CD4-positive, alpha-beta T cell treated with Interleukin-21 for 1 hour (primary cell): ENCODE measurements at regions not wholly inside any gene's neighbourhood (a gene's known extent, or its start where the extent isn't known, plus 50 kb on each side); places are given as distances from the start of the nearest gene placed in this dataset.
"Not testable (repeated sequence)": the region's sequence is repeated elsewhere in the genome, so short reads cannot be mapped to it uniquely, and the experiment has no call there.

Experiments used
- DNase-seq: peaks from one replicate; pipeline ENCODE4 v3.0.0-alpha.2; 2020

DNA sequence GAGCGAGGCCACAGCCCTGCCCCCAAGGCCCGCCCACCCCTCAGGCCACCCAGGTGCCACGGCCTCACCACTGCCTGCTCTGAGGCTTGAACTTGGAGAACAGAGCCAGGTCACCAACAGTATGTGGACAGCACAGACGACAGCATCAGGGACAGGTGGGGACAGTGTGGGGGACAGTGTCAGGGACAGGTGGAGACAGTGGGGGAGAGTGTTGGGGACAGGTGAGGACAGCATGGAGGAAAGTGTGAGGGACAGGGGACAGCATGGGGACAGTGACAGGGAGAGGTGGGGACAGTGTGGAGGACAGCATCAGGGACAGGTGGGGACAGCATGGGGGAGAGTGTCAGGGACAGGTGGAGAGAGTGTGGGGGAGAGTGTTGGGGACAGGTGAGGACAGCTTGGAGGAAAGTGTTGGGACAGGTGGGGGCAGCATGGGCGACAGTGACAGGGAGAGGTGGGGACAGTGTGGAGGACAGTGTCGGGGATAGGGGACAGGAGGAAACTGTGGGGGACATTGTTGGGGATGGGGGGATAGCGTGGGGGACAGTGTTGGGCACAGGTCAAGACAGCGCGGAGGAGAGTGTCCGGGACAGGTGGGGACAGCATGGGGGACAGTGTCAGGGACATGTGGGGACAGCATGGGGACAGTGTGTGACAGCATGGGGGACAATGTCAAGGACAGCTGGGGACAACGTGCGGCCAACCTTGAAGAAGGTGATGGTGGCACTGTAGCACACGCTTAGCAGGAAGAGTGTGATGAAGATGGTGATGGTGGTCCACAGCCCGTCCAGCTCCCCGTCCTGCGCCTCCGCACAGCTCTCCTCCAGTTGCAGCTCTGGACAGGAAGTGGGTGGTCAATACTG is 114.9 kb downstream of the TMEM121 start:
- DNase-seq: no peak

DNA sequence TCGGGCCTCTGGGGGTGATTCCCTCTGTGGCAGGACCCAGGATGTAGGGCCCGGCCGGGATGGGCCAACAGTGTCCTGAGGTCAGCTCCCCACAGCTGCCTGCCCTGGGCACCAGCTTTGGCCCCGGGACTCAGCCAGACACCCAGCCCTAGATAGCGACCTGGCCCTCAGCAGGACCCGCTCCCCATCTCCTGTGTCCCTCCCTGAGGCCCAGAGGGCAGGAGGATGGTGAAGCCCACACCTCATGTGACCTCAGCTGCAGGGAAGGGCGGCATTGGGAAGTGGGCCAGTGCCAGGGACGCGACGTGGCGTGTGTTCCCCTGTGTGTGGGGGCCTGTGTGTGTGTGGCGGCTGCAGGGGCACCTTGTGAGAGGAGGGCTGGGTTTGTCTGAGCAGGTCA is 115.6 kb downstream of the TMEM121 start:
- DNase-seq: not testable (repeated sequence)

DNA sequence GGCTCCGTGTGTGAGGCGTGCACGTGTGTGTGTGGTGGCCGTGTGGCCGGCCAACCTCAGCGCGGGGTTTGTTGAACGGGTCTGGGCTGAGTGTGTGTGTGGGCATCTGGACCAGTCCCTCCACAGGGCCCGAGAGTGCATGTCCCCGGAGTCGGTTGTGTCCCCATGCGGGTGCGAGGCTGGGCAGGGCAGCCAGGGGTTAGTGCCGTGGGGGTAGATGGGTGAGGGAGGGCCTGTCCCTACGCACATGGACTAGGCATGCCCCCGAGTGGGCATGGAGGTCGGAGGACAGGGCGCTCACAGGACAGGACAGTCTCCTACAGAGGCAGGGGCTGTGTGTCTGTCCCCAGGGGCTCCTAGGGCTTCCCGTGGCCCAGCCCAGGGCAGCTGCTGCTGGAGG is 116.1 kb downstream of the TMEM121 start:
- not testable (repeated sequence) for DNase-seq

DNA sequence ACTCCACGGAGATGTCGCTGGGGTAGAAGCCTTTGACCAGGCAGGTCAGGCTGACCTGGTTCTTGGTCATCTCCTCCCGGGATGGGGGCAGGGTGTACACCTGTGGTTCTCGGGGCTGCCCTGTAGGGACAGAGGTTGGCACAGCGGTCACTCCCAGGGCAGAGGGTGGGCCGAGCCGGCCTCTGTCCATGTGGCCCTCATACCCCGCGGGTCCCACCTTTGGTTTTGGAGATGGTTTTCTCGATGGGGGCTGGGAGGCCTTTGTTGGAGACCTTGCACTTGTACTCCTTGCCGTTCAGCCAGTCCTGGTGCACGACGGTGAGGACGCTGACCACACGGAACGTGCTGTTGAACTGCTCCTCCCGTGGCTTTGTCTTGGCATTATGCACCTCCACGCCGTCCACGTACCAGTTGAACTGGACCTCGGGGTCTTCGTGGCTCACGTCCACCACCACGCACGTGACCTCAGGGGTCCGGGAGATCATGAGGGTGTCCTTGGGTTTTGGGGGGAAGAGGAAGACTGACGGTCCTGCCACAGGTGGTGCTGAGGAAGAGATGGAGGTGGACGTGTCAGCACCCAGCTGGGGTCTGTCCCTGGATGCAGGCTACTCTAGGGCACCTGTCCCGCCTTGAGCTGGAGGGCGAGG is 117.1 kb downstream of the TMEM121 start:
- DNase-seq: not testable (repeated sequence)

GRCh38 chr14:105644053-105644435 is 117.7 kb downstream of the TMEM121 start:
- DNase-seq: not testable (repeated sequence)

GRCh38 chr14:105644457-105644856 is 118.1 kb downstream of the TMEM121 start:
- DNase-seq: not testable (repeated sequence)

- not testable (repeated sequence) for DNase-seq
Observed at GRCh38 chr14:105644891-105645290, 118.5 kb downstream of the TMEM121 start.

GRCh38 chr14:105645389-105645788 is 119.0 kb downstream of the TMEM121 start:
- not testable (repeated sequence) for DNase-seq

- no peak for DNase-seq
Observed at GRCh38 chr14:105646175-105646574, 119.8 kb downstream of the TMEM121 start.

GRCh38 chr14:105646711-105647281 is 120.4 kb downstream of the TMEM121 start:
- not testable (repeated sequence) for DNase-seq

DNA sequence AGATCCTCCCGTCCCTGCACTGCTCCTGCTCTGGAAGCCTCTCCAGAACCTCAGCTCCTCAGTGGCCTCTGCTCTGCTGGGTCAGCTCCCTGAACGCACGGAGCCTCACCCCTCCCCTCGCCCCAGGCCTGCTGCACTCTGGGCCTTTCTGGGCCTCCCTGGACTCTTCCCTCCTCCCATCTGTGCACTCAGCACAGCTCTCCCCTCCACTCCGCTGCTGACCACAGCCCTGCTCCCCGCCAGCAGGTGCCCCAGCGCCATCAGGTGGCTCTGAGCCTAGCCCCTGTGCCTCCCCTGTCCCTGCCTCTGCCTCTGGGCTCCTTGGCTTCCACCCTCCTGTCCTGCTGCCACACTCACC is 121.0 kb downstream of the TMEM121 start:
- not testable (repeated sequence) for DNase-seq

DNA sequence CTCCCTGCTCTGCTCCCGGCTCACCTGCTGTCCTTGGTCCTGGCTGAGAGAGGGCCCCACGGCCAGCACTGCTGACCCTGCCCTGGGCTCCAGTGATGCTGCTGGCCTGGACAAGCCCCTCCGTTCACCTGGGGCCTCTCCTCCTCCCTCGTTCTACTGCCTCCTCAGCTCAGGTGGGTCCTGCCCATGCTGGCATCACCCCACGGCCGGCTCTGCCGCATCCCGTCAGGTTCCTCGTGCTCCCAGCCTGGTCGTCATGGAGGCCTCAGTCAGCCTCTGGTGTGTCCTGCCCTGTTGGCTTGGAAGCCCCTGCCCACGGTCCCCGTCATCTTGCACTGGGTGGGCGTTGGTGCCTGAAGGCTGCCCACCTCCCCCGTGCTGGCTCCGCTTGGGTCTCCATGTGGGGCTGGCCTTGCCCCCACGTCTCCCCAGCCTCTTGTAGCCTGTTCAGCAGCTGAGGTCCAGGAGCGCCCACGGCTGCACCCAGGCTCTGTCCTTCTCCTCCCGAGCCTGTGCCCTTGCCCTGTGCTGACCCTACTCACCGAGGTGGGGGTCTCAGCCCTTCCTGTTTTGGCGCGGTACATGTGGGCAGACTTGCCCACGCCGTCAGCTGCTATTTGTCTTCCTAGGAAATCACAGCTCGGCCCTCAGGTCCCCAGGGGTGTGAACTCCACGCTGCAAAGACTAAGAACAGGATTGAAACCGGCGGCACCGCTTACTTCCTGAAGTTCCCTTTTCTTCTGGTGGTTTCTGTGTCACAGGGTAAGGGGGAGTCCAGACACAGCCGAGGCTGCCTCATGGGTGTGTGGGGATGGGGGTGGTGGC is 121.6 kb downstream of the TMEM121 start:
- DNase-seq: no peak

DNA sequence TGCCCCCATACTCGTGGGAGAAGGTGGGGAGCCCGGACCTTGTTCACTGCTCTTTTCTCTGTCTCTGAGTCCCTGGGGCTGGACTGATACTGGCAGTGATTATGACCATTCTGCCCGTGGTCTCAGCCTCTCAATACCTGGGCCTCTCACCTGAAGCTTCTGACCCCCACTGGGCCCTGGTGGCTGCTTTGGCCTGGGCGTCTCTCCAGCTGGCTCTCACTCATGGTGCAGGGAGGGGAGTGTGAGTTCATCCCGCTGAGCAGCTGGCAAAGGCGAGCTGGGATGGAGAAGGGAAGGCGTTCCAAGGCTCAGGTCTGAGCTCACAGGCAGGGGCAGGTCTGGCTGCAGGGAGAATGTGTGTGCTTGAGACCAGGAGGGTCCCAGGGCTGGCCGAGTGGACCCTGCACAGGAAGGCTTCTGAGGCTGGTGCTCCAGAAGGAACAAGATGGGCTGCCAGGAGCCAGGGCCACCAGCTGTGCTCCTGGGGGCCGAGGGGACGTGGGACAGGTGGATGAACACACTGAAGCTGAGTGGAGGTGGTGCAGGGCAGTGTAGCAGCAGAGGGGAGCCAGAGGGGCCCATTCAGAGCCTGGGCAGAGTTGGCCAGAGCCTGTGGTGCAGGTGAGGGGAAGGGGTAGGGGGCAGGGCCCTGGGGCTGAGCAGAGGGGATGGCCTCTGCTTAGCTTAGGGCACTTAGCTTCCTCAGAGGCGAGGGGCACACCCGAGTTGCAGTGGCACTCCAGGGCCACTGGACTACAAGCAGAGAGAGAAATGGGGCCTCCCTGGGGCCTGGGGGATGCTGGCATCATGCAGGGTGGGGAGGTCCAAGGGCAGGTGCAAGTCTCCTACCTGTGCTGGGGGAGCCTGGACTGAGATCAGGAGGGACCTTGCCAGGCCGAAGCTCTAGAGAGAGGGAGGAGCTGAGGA is 122.5 kb downstream of the TMEM121 start:
- DNase-seq: not testable (repeated sequence)

DNA sequence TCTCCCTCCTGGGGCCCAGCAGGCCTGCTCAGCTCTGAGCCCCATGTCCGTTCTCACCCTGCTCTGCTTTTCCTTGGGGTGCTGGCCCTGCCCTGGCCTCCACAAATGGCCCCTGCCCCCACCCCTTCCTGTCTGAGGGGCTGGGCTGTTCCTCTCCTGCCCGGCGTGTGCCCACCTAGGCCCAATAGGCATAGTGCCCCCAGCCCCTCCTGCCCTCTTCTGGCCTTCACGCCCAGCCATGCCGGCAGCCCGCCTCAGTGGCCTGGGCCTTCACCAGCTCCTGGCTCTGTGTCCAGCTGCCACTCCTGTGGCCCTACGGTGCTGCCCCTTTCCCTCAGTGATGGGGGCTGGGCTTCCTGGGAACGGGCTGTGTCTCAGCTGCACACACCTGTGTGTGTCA is 125.9 kb downstream of the TMEM121 start:
- not testable (repeated sequence) for DNase-seq

GRCh38 chr14:105653921-105654320 is 127.5 kb downstream of the TMEM121 start:
- not testable (repeated sequence) for DNase-seq

DNA sequence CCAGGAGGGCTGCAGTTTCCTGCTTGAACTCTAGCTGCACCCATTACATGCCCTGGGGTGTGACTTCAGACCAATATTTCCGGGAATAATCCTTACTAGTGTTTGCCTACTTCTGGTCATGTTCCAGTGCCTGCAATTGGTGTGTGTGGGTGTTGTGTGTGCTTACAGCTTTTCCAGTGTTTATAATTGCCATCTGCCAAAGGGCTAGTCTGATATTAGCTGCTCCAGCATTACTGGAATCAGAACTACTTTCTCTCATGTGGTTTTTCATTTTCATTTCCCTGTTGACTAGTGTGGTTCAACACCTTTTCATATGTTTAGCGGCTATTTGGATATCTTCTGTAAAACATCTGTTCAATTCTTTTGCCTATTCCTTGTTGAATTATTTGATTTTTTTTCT is 132.9 kb downstream of the TMEM121 start:
- not testable (repeated sequence) for DNase-seq

- DNase-seq: no peak
Observed at GRCh38 chr14:105659935-105660527, 133.6 kb downstream of the TMEM121 start.

DNA sequence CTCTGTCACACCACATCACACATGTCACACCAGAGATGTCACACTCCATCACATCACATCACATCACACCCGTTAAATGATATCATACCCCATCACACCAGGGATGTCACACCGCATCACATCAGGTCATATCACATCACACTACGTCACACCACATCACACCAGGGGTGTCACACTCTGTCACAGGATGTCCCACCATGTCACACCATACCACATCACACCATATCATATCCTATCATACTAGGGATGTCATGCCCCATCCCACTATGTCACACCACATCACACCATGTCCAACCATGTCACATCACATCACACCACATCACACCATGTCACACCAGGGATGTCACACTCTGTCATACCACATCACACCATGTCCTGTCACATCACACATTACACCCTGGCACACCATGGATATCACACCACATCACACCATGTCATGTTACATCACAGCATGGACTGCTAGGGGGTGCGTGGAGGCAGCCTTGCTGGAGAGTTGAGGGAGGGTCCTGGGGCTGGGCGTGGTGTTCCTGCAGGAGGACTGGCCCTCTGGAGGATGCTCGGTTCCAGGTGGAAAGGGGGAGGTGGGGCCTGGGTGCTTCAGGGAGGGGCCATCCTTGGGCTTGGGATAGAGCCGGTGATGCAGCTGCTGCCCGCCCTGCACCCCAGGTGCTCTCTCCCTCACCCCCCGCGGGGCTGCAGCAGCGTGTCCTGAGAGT is 134.6 kb downstream of the TMEM121 start:
- no peak for DNase-seq

DNA sequence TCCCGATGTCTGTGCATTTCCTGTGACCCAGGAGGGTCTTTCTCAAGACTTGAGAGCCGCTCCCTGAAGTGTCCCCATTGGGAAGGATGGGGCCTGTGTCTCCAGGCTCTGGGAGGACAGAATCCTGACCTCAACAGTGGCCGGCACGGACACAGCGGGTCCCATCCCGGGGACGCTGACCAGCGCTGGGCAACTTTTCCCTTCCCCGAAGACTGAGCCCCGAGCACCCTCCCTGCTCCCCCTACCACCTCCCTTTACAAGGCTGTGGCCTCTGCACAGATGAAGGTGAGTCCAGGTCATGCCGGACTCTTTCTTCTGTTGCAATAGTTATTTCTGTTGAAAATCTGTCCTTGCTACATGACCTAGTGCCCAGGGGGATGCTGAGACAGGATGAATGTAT is 135.7 kb downstream of the TMEM121 start:
- DNase-seq: not testable (repeated sequence)

DNA sequence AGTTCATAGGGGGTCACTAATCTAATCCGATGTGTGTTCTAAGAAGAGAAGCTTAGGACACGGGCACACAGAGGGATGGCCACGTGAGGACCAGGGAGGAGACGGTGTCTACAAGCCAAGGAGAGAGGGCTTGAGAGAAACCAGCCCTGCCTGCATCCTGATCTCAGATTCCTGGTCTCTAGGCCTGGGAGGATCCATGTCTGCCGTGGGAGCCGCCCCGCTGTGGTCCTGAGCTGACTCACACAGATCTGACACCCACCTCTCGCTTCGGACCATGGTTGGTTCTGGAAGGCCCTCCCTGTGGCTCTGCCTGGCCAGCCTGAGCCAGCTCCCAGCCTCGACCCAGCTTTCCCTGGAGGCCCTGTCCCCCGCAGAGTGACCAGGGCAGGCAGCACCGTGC is 136.2 kb downstream of the TMEM121 start:
- not testable (repeated sequence) for DNase-seq

DNA sequence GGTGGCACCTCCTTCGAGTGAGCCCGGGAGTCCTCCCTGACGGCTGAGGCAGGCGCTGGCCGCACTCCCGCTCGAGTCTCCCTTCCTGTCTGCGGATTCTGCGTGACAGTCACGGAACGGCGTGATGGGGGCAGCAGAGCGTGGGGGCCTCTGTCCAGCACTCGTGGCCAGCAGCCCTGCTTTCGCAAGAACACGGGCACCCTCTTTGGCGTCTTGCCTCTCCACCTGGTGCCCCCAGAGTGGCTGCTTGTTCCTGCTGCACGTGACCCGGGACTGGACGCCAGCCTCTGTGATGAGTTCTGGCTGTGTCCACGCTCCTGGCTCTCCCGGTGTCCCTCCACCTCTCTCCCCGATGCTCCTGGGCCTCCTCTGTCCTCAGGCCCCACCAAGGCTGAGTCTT is 136.9 kb downstream of the TMEM121 start:
- not testable (repeated sequence) for DNase-seq
